8988T (cell line): ENCODE measurements at regions not wholly inside any gene's neighbourhood (a gene's known extent, or its start where the extent isn't known, plus 50 kb on each side); places are given as distances from the start of the nearest gene placed in this dataset.

ENCODE experiments used
- DNase-seq: peaks from one replicate; pipeline ENCODE4 v3.0.0; 2011

- no peak for DNase-seq
Measured at GRCh38 chr7:54622696-54623309, 80.6 kb downstream of the VSTM2A start.
